Transverse colon (tissue), 4 donors: ENCODE measurements at regions not wholly inside any gene's neighbourhood (a gene's known extent, or its start where the extent isn't known, plus 50 kb on each side); places are given as distances from the start of the nearest gene placed in this dataset.

Experiments
- DNase-seq: peaks from one replicate; pipeline ENCODE4 v3.0.0-alpha.2; 2019
- H3K27ac ChIP-seq, 4 donors: fragments of 200-600 bp; sonication (generic); 2 replicates each; pipeline ENCODE4 v1.5.1; 2016 to 2018; ENCODE audit warnings: inconsistent platforms in 4 of 4
- H3K27me3 ChIP-seq: fragments of 200-600 bp; sonication (generic); 2 replicates; pipeline ENCODE4 v1.5.1; 2017; ENCODE audit warnings: inconsistent platforms
- H3K36me3 ChIP-seq, 4 donors: fragments of 200-600 bp; sonication (generic); 2 replicates each; pipeline ENCODE4 v1.5.1; 2017 to 2019; ENCODE audit warnings: inconsistent platforms in 4 of 4
- H3K4me1 ChIP-seq, 4 donors: fragments of 200-600 bp; sonication (generic); 2 replicates each; pipeline ENCODE4 v1.5.1; 2017 to 2020; ENCODE audit warnings: inconsistent platforms in 4 of 4
- H3K4me3 ChIP-seq, 4 donors: fragments of 200-600 bp; sonication (generic); 1 replicate in 1 of 4; 2 replicates in 3 of 4; pipeline versions ENCODE4 v1.5.1 to v1.6.1; 2017 to 2019; ENCODE audit warnings: inconsistent platforms in 4 of 4
- H3K9me3 ChIP-seq, 2 donors: fragments of 200-600 bp; sonication (generic); 2 replicates each; pipeline ENCODE4 v1.5.1; 2017 to 2019; ENCODE audit warnings: inconsistent platforms in 2 of 2
- EP300 ChIP-seq: sonication (generic); formaldehyde crosslinking; IDR thresholded peaks from one replicate; pipeline ENCODE4 v1.6.1; 2017; ENCODE audit warnings: antibody characterized with exemption, low read depth
- POLR2A ChIP-seq: fragments of 450-650 bp; IDR thresholded peaks from one replicate; pipeline ENCODE4 v1.6.1; 2016; ENCODE audit warnings: antibody characterized with exemption, mild to moderate bottlenecking, moderate library complexity
- POLR2AphosphoS5 ChIP-seq, 3 donors: sonication (generic); formaldehyde crosslinking; IDR thresholded peaks; one replicate each; pipeline ENCODE4 v1.6.1; 2016; ENCODE audit warnings: antibody characterized with exemption in 3 of 3
- WGBS, 2 donors: methylation state at CpG; one replicate each; pipeline ENCODE4 v1.1.5; 2018; ENCODE audit warnings: low coverage in 1 of 2; 5-methylcytosine and 5-hydroxymethylcytosine counted together
- in situ Hi-C, 4 donors: fragments of 200-750 bp; cut with MboI; loops; one replicate each; pipeline versions ENCODE4 v1.15.0 to v1.15.1; 2017; ENCODE audit warnings: low sequenced_read_pairs in 3 of 4, low pct_ligation_motif_present in 1 of 4, low pct_unique_long_range_greater_than_20kb in 1 of 4
- intact Hi-C: fragments of 100-400 bp; cut with DNase I; formaldehyde crosslinking; loops from one replicate; pipeline ENCODE4 v1.15.1; 2023; ENCODE audit warnings: low total_unique reads
- TF ChIP-seq, protein P1 (sequence below), 5 experiments: fragments of 200-600 bp in 3 of 5; fragments of 450-650 bp in 2 of 5; sonication (generic) in 3 of 5; IDR thresholded peaks; 1 replicate in 2 of 5; 2 replicates in 3 of 5; pipeline ENCODE4 v1.5.1; 2016 to 2017; ENCODE audit warnings: antibody characterized with exemption in 5 of 5, inconsistent platforms in 3 of 5, mild to moderate bottlenecking in 2 of 5, moderate library complexity in 1 of 5

DNA sequence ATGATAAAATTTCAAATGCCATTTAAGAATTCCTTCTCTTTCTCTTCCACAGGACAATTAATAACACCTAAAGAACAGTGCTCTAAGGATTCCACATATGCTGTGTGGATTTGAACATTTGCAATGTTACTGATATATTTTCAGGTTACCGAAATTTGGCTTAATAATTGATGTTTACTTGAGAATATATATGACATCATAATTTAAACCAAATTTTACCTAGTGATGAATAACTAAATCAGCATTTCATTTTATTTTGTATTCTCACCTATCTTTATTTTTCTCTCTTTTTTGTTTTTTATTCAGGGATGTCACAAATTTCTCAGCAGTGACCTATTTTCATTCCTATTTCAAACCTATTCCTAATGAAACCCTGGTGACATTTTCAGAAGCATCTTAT is 429.6 kb downstream of the SLCO4C1 start:
- Histone ChIP-seq H3K36me3 (no peaks in the 10 kb centered on the region), H3K27ac (no peak overlapping the region), H3K4me1 (no peaks in the 10 kb centered on the region), H3K9me3 (no peaks in the 10 kb centered on the region), H3K4me3 (no peak overlapping the region), H3K27me3 (no peaks in the 10 kb centered on the region)
- intact Hi-C loops (no loop called here), in situ Hi-C loops (no loop called here)
- WGBS, 2 donors, result 78 to 83% methylated on average over 1 of the region's 1 CpG
- TF ChIP-seq POLR2AphosphoS5 (IDR thresholded peaks at IDR 0.05) (no peak), POLR2A (no peak), EP300 (no peak)
- TF ChIP-seq, protein P1, sequence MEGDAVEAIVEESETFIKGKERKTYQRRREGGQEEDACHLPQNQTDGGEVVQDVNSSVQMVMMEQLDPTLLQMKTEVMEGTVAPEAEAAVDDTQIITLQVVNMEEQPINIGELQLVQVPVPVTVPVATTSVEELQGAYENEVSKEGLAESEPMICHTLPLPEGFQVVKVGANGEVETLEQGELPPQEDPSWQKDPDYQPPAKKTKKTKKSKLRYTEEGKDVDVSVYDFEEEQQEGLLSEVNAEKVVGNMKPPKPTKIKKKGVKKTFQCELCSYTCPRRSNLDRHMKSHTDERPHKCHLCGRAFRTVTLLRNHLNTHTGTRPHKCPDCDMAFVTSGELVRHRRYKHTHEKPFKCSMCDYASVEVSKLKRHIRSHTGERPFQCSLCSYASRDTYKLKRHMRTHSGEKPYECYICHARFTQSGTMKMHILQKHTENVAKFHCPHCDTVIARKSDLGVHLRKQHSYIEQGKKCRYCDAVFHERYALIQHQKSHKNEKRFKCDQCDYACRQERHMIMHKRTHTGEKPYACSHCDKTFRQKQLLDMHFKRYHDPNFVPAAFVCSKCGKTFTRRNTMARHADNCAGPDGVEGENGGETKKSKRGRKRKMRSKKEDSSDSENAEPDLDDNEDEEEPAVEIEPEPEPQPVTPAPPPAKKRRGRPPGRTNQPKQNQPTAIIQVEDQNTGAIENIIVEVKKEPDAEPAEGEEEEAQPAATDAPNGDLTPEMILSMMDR (IDR thresholded peaks at IDR 0.05), result no peak
- no peak for DNase-seq

DNA sequence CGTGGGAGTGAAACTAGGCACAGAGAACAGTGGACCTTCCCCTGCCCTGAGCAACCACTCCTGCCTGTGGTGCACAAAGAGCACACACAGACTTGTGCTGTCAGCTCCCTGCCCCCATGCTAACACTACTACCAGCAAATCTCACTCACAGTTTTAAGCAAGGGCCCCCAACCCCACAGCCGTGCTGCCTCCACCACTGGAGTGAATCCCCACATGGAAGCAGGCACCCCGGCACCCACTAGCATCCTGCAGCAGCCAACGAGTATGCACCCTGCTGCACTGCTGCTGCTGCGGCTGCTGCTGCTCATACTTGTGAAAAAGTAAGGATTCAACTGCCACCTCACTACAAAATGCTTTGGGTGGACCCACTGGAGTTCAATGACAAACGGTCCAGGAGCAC is 435.5 kb downstream of the SLCO4C1 start:
- in situ Hi-C loops, result no loop called here
- no peak overlapping the region for H3K4me3 ChIP-seq

DNA sequence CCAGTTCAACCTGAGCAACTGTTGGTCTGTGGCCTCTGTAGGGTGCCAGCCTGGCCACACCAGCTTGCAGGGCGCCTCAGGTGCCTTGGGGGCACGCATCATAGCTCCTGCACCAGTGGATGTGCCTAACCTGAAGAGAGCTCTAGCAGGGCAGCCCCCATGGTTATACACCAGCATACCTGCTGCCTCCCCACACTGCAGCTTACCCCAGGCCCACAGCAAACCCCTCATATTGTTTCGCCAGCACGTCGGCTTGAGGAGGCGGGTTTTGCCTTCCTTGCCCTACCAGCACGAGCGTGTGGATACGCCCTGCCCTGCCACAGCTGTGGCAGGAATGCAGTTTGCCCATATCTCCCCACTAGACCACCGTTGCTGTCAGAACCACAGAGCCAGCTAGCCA is 435.9 kb downstream of the SLCO4C1 start:
- in situ Hi-C loops (no loop called here), intact Hi-C loops (no loop called here)
- no peak overlapping the region for H3K4me3 ChIP-seq
- no peaks in the 10 kb centered on the region for H3K36me3 ChIP-seq
- no peaks in the 10 kb centered on the region for H3K27me3 ChIP-seq
- H3K9me3 ChIP-seq, result no peaks in the 10 kb centered on the region
- no peak for DNase-seq
- H3K27ac ChIP-seq, result no peak overlapping the region
- no peaks in the 10 kb centered on the region for H3K4me1 ChIP-seq
- 84% methylated on average over 10 of the region's 10 CpGs; no CpG with 5 or more reads in 1 of the 2 donors for WGBS, 2 donors
- no peak for TF ChIP-seq POLR2A
- TF ChIP-seq POLR2AphosphoS5 (IDR thresholded peaks at IDR 0.05), result no peak
- TF ChIP-seq EP300, result no peak

More for the DNA sequence above, 435.5 kb downstream of the SLCO4C1 start:
- WGBS, 2 donors, result 60 to 75% methylated on average over 1 to 6 of the region's 6 CpGs
- H3K4me1 ChIP-seq, result no peaks in the 10 kb centered on the region
- no peaks in the 10 kb centered on the region for H3K36me3 ChIP-seq
- DNase-seq, result no peak
- no peaks in the 10 kb centered on the region for H3K27me3 ChIP-seq
- TF ChIP-seq POLR2A (no peak), POLR2AphosphoS5 (IDR thresholded peaks at IDR 0.05) (no peak), EP300 (no peak)
- TF ChIP-seq, protein P1 (IDR thresholded peaks at IDR 0.05), result no peak
- intact Hi-C loops, result no loop called here
- no peaks in the 10 kb centered on the region for H3K9me3 ChIP-seq
- H3K27ac ChIP-seq, result no peak overlapping the region

DNA sequence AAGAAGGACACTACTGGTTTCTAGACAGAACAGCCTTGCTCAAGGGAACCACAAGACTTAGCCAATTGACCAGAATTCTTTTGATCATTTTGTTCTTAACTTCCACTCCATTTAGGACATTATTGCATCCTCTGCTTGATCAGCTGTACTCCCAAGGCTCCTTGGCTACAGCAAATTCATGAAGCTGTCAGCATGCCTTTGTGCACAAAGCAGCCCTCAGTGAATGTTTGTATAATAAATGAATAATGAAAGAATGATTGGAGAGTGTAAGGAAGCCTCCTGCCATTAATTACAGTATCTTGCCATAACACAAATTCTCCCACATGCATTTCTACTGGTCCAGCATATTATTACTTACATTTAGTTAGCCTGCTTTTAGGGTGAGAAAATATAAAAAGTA is 449.6 kb downstream of the SLCO4C1 start:
- TF ChIP-seq, protein P1 (IDR thresholded peaks at IDR 0.05), result no peak
- TF ChIP-seq POLR2A (no peak), EP300 (no peak), POLR2AphosphoS5 (IDR thresholded peaks at IDR 0.05) (no peak)
- Histone ChIP-seq H3K27ac (no peak overlapping the region), H3K4me3 (no peak overlapping the region), H3K4me1 (no peaks in the 10 kb centered on the region), H3K27me3 (no peaks in the 10 kb centered on the region), H3K9me3 (no peaks in the 10 kb centered on the region), H3K36me3 (no peaks in the 10 kb centered on the region)
- intact Hi-C loops (no loop called here), in situ Hi-C loops (no loop called here)
- DNase-seq, result no peak

DNA sequence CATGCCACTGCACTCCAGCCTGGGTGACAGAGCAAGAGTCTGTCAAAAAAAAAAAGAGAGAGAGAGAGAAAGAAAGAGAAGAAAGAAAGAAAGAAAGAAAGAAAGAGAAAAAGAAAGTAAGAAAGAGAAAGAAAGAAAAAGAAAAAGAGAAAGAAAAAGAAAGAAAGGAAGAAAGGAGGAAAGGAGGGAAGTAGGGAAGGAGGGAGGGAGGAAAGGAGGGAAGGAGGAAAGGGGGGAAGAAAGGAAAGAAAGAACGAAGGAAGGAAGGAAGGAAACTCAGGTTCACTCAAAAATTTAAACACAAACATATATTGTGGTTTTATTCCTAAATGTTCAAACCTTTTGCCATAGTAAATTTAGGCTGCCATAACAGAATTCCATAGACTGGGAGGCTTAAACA is 453.0 kb downstream of the SLCO4C1 start:
- Histone ChIP-seq H3K27ac (no peak overlapping the region), H3K9me3 (no peaks in the 10 kb centered on the region), H3K4me3 (no peak overlapping the region), H3K4me1 (no peaks in the 10 kb centered on the region), H3K36me3 (no peaks in the 10 kb centered on the region), H3K27me3 (no peaks in the 10 kb centered on the region)
- DNase-seq, result no peak
- intact Hi-C loops (no loop called here), in situ Hi-C loops (no loop called here)
- TF ChIP-seq POLR2AphosphoS5 (IDR thresholded peaks at IDR 0.05) (no peak), EP300 (no peak), POLR2A (no peak)
- TF ChIP-seq, protein P1 (IDR thresholded peaks at IDR 0.05), result no peak
- WGBS, 2 donors, result 63 to 70% methylated on average over 1 of the region's 1 CpG
